D721Med (cell line): ENCODE measurements at regions not wholly inside any gene's neighbourhood (a gene's known extent, or its start where the extent isn't known, plus 50 kb on each side); places are given as distances from the start of the nearest gene placed in this dataset.

ENCODE experiments used
- DNase-seq: peaks from one replicate; pipeline ENCODE4 v3.0.0; 2011; ENCODE audit warnings: low spot score; ENCODE audit not compliant: insufficient read length
- FAIRE-seq: peaks from 2 replicates; lab custom pipeline; 2011; peaks lifted over from hg19 to GRCh38; lab: Jason Lieb, UNC
- TF ChIP-seq, protein P1 (sequence below): IDR thresholded peaks from 2 replicates; pipeline ENCODE4 v1.5.1; 2012; ENCODE audit warnings: mild to moderate bottlenecking, control low read depth; ENCODE audit not compliant: insufficient read depth; ENCODE audit errors: missing control alignments

DNA sequence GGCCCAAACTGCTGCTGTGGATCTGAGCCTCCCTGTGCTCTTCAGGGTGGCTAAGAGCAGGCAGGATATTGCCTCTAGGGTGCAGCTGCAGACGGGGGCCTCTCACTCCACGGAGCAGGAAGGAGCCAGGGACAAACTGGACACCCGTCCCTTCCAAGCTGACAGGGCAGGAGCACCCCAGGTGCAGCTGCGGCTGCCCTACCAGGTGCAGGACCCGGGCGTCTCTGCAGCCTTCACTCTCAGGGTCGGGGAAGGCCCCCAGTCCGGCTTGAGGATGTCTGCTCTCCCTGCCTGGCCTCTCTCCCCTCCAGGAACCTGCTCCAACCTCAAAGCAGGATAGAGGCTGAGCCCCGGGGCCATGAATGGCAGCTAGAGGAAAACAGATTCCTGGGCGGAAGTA is 1554.9 kb upstream of the CADM2 start:
- DNase-seq (no peak), FAIRE-seq (no peak)
- TF ChIP-seq, protein P1, sequence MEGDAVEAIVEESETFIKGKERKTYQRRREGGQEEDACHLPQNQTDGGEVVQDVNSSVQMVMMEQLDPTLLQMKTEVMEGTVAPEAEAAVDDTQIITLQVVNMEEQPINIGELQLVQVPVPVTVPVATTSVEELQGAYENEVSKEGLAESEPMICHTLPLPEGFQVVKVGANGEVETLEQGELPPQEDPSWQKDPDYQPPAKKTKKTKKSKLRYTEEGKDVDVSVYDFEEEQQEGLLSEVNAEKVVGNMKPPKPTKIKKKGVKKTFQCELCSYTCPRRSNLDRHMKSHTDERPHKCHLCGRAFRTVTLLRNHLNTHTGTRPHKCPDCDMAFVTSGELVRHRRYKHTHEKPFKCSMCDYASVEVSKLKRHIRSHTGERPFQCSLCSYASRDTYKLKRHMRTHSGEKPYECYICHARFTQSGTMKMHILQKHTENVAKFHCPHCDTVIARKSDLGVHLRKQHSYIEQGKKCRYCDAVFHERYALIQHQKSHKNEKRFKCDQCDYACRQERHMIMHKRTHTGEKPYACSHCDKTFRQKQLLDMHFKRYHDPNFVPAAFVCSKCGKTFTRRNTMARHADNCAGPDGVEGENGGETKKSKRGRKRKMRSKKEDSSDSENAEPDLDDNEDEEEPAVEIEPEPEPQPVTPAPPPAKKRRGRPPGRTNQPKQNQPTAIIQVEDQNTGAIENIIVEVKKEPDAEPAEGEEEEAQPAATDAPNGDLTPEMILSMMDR = no peak

DNA sequence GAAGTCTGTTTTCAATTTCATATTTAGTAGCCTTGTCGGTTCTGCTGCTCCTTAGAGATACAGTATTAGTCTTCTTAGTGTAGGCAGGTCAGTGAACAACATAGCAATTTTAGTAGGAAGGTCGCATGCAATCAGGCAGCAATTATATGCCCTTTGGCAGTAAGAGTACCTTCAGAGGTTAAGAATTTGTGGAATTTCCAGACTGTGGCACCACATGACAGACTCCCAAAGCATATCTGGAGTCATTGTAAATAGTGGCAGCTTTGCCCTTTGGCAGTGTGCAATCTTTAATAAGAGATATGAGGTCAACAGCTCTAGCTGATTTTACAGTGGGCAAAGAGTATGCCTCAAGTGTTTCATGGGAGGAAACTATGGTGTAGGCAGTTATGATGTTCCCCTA is 1532.5 kb upstream of the CADM2 start:
- no peak for DNase-seq
- TF ChIP-seq, protein P1 = no peak
- no peak for FAIRE-seq

DNA sequence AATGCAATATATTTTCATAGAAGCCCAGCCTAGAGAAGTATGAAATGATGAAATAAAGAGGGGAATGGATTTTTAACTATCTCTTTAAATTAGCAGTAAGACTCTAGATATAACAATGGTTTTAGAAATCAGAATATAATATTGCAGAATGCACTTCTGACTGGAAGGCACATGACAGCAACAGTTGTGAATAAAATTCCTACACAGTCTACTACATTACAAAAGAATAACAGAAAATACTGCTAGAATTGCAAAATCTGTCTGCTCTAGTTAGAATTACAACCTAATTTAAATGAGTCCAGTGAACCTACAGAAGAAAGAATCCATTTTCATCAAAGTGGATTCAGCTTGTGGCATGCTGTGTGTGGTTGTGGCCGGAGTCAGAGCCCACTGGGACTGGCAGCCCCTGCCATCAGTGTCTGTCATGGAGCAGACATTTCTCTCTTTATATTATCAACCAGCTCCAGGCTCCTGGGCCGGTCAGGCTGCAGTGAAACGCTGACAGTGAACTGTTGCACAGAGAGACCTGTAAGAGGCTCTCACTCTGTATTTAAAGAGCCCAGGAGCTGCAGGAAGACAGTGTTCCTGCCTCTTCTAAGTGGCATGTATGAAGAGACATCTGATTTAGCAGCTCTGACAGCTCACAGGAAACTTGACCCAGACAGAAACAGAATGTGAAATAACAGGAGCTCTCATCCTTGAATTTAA is 1523.8 kb upstream of the CADM2 start:
- FAIRE-seq (no peak), DNase-seq (no peak)
- TF ChIP-seq, protein P1 = no peak

DNA sequence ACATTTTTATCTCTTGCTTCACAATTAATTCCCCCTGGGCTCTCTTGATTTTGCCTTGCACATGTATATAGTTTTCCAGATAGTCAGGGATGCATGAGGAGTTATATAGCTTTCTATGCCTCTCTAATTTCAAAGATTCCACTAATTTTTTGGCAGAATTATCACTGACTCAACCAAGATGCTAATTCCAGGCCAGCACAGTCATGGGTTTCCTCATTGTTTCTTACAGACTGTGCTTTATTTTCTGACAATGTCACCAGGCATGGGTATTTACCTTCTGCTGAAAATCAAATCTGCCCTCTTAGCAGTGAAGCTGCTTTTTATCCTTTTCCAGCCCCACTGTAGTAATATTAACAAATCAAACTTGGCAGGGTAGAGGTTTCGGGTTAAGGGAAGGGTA is 1520.6 kb upstream of the CADM2 start:
- DNase-seq (no peak), FAIRE-seq (no peak)
- TF ChIP-seq, protein P1 = no peak

DNA sequence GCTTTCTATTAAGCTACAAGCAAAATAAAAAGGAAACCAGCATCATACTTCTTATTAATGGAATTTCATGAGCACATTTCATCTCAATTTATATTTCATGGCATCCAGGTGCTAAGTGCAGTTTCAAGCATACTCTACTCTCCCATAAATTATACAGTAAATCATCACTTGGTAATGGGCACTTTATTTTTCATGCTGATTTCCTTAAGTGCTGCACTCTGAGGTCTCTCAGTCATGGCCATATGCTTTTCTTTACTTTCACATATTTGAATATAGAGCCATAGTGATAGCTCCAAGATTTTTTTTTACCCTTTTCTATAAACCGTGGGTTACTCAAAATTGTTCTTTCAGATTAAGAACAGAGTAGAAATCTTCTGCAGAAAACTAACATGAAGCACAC is 1505.7 kb upstream of the CADM2 start:
- DNase-seq (no peak), FAIRE-seq (no peak)
- TF ChIP-seq, protein P1 = no peak

DNA sequence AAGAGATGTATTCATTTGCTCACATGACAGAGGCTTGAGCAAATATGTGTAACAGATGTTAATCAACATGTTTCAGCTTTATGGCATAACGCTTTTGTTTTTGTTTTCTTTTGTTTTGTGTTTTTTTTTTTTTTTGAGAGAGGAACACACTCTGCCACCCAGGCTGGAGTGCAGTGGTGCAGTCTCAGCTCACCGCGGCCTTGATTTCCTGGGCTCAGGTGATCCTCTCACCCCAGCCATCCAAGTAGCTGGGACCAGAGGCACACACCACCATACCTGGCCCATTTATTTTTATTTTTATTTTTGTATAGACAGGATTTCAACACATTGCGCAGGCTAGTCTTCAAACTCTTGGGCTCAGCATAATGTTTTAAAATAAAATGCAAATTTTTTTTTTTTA is 1504.4 kb upstream of the CADM2 start:
- DNase-seq = no peak
- TF ChIP-seq, protein P1 = no peak
- no peak for FAIRE-seq

DNA sequence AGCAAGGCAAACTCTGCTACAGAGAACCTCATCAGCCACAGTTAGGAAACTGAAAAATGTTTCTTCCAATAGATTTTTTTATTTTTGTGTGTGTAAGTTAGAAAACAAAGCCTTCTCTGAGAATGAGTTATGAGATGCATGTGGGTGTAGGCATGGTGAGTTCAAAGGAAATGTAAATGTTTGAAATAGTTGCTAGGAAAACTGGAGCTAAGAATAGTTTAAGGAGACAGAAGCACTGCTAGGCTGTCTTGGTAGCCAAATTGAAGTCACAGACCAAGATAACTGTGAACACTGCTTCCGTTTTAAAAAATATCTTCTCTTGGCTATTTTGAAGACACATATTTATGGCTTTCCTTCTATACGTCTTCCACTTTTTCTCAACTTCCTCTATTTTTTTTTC is 1501.2 kb upstream of the CADM2 start:
- FAIRE-seq (no peak), DNase-seq (no peak)
- TF ChIP-seq, protein P1 = no peak
